Thyroid gland (tissue), 4 donors: ENCODE measurements at regions not wholly inside any gene's neighbourhood (a gene's known extent, or its start where the extent isn't known, plus 50 kb on each side); places are given as distances from the start of the nearest gene placed in this dataset.

ENCODE experiments used
- DNase-seq, 2 donors: peaks; one replicate each; pipeline ENCODE4 v3.0.0-alpha.2; 2019
- H3K27ac ChIP-seq, 3 donors: fragments of 200-600 bp; sonication (generic); 1 replicate in 2 of 3; 2 replicates in 1 of 3; pipeline ENCODE4 v1.5.1; 2016 to 2019; ENCODE audit warnings: mild to moderate bottlenecking in 1 of 3, moderate library complexity in 1 of 3
- H3K27me3 ChIP-seq: fragments of 200-600 bp; sonication (generic); one replicate; pipeline ENCODE4 v1.5.1; 2019
- H3K36me3 ChIP-seq, 2 donors: fragments of 200-600 bp; sonication (generic); one replicate each; pipeline ENCODE4 v1.5.1; 2016 to 2019
- H3K4me1 ChIP-seq, 2 donors: fragments of 200-600 bp; sonication (generic); one replicate each; pipeline ENCODE4 v1.5.1; 2017 to 2019
- H3K4me3 ChIP-seq, 3 donors: fragments of 200-600 bp; sonication (generic); replicated peaks in 1 of 3; 1 replicate in 2 of 3; 2 replicates in 1 of 3; pipeline ENCODE4 v1.5.1; 2016; ENCODE audit warnings: mild to moderate bottlenecking in 1 of 3
- H3K9me3 ChIP-seq: fragments of 200-600 bp; sonication (generic); one replicate; pipeline ENCODE4 v1.5.1; 2017
- CTCF ChIP-seq, 6 experiments: fragments of 200-600 bp in 3 of 6; fragments of 450-650 bp in 3 of 6; sonication (generic) in 3 of 6; IDR thresholded peaks; one replicate each; pipeline ENCODE4 v1.5.1; 2016 to 2019; ENCODE audit warnings: antibody characterized with exemption in 6 of 6, mild to moderate bottlenecking in 2 of 6, inconsistent platforms in 1 of 6, moderate library complexity in 1 of 6
- POLR2A ChIP-seq, 2 donors: fragments of 450-650 bp; IDR thresholded peaks; one replicate each; pipeline ENCODE4 v1.6.1; 2017; ENCODE audit warnings: antibody characterized with exemption in 2 of 2, mild to moderate bottlenecking in 2 of 2, moderate library complexity in 1 of 2
- WGBS, 2 donors: methylation state at CpG; one replicate each; pipeline ENCODE4 v1.1.5; 2017; 5-methylcytosine and 5-hydroxymethylcytosine counted together
- intact Hi-C: fragments of 100-400 bp; cut with DNase I; formaldehyde crosslinking; loops from one replicate; pipeline ENCODE4 v1.15.1; 2023

GRCh38 chr7:124460555-124460954 lies 305.0 kb downstream of the GPR37 start:
- Histone ChIP-seq H3K27me3 (no peaks in the 10 kb centered on the region), H3K4me3 (no peak overlapping the region), H3K36me3 (no peaks in the 10 kb centered on the region), H3K27ac (no peak overlapping the region), H3K9me3 (no peaks in the 10 kb centered on the region), H3K4me1 (no peaks in the 10 kb centered on the region)
- 78 to 87% methylated on average over 2 of the region's 2 CpGs for WGBS, 2 donors
- no peak for DNase-seq
- no peak for TF ChIP-seq POLR2A (IDR thresholded peaks at IDR 0.05)
- TF ChIP-seq CTCF (IDR thresholded peaks at IDR 0.05), result no peak
- intact Hi-C loops, result no loop called here

GRCh38 chr7:124460056-124460450 lies 305.5 kb downstream of the GPR37 start:
- intact Hi-C loops, result no loop called here
- Histone ChIP-seq H3K9me3 (no peaks in the 10 kb centered on the region), H3K4me3 (no peak overlapping the region), H3K4me1 (no peaks in the 10 kb centered on the region), H3K27me3 (no peaks in the 10 kb centered on the region), H3K36me3 (no peaks in the 10 kb centered on the region), H3K27ac (no peak overlapping the region)
- 76 to 83% methylated on average over 1 of the region's 1 CpG for WGBS, 2 donors
- DNase-seq, result no peak
- TF ChIP-seq CTCF (IDR thresholded peaks at IDR 0.05) (no peak), POLR2A (IDR thresholded peaks at IDR 0.05) (no peak)

GRCh38 chr7:124459101-124460055 lies 306.2 kb downstream of the GPR37 start:
- Histone ChIP-seq H3K36me3 (no peaks in the 10 kb centered on the region), H3K27me3 (no peaks in the 10 kb centered on the region), H3K27ac (no peak overlapping the region), H3K9me3 (no peaks in the 10 kb centered on the region), H3K4me1 (no peaks in the 10 kb centered on the region), H3K4me3 (no peak overlapping the region)
- 65 to 71% methylated on average over 8 of the region's 8 CpGs for WGBS, 2 donors
- TF ChIP-seq CTCF (IDR thresholded peaks at IDR 0.05) (no peak), POLR2A (IDR thresholded peaks at IDR 0.05) (no peak)
- DNase-seq, result no peak
- intact Hi-C loops, result no loop called here

- H3K27me3 ChIP-seq, result no peaks in the 10 kb centered on the region
- H3K27ac ChIP-seq, result no peak overlapping the region
- 91 to 92% methylated on average over 3 of the region's 3 CpGs for WGBS, 2 donors
- no peak for DNase-seq
- TF ChIP-seq POLR2A (IDR thresholded peaks at IDR 0.05) (no peak), CTCF (IDR thresholded peaks at IDR 0.05) (no peak)
- intact Hi-C loops, result no loop called here
- H3K36me3 ChIP-seq, result no peaks in the 10 kb centered on the region
- H3K4me1 ChIP-seq, result no peaks in the 10 kb centered on the region
- H3K9me3 ChIP-seq, result no peaks in the 10 kb centered on the region
- H3K4me3 ChIP-seq, result no peak overlapping the region
Observed at GRCh38 chr7:124457841-124458240, 307.8 kb downstream of the GPR37 start.

GRCh38 chr7:124456286-124456685 lies 309.3 kb downstream of the GPR37 start:
- H3K9me3 ChIP-seq, result no peaks in the 10 kb centered on the region
- no peak for TF ChIP-seq POLR2A (IDR thresholded peaks at IDR 0.05)
- no peak for TF ChIP-seq CTCF (IDR thresholded peaks at IDR 0.05)
- no peak overlapping the region for H3K4me3 ChIP-seq
- H3K27me3 ChIP-seq, result no peaks in the 10 kb centered on the region
- intact Hi-C loops, result no loop called here
- 91% methylated on average over 3 of the region's 3 CpGs for WGBS, 2 donors
- H3K27ac ChIP-seq, result no peak overlapping the region
- DNase-seq, result no peak
- no peaks in the 10 kb centered on the region for H3K4me1 ChIP-seq
- H3K36me3 ChIP-seq, result no peaks in the 10 kb centered on the region
